ENCODE measurements at regions not wholly inside any gene's neighbourhood (a gene's known extent, or its start where the extent isn't known, plus 50 kb on each side); places are given as distances from the start of the nearest gene placed in this dataset.

GRCh38 chr1:29870621-29871020 is 634.3 kb downstream of the PTPRU start:
- no peak for TF ChIP-seq CTCF (IDR thresholded peaks at IDR 0.05; ENCODE audit: insufficient read depth, low read length, poor library complexity, severe bottlenecking)
- DNase-seq (ENCODE audit: low read depth) = no peak
- Histone ChIP-seq H3K36me3 (ENCODE audit: control insufficient read depth, insufficient read depth, low read length) (no peaks in the 10 kb centered on the region), H3K27me3 (ENCODE audit: control insufficient read depth, insufficient read depth, low read length) (no peaks in the 10 kb centered on the region), H3K4me3 (ENCODE audit: low read depth, low read length) (no peak overlapping the region)

- no peaks in the 10 kb centered on the region for H3K36me3 ChIP-seq (ENCODE audit: control insufficient read depth, insufficient read depth, low read length)
- no peaks in the 10 kb centered on the region for H3K27me3 ChIP-seq (ENCODE audit: control insufficient read depth, insufficient read depth, low read length)
- TF ChIP-seq CTCF (IDR thresholded peaks at IDR 0.05; ENCODE audit: insufficient read depth, low read length, poor library complexity, severe bottlenecking) = no peak
- H3K4me3 ChIP-seq (ENCODE audit: low read depth, low read length) = no peak overlapping the region
- no peak for DNase-seq (ENCODE audit: low read depth)
Measured at GRCh38 chr1:29869802-29870201, 633.5 kb downstream of the PTPRU start.

- no peak for TF ChIP-seq CTCF (IDR thresholded peaks at IDR 0.05; ENCODE audit: insufficient read depth, low read length, poor library complexity, severe bottlenecking)
- H3K27me3 ChIP-seq (ENCODE audit: control insufficient read depth, insufficient read depth, low read length) = peaks cover 2% of the 10 kb centered on the region
Measured at GRCh38 chr1:29868944-29869343, 632.6 kb downstream of the PTPRU start.

GRCh38 chr1:29868096-29868495 is 631.8 kb downstream of the PTPRU start:
- no peak for DNase-seq (ENCODE audit: low read depth)
- Histone ChIP-seq H3K4me3 (ENCODE audit: low read depth, low read length) (no peak overlapping the region), H3K36me3 (ENCODE audit: control insufficient read depth, insufficient read depth, low read length) (no peaks in the 10 kb centered on the region), H3K27me3 (ENCODE audit: control insufficient read depth, insufficient read depth, low read length) (peaks cover 2% of the 10 kb centered on the region)
- no peak for TF ChIP-seq CTCF (IDR thresholded peaks at IDR 0.05; ENCODE audit: insufficient read depth, low read length, poor library complexity, severe bottlenecking)

More at GRCh38 chr1:29868944-29869343, 632.6 kb downstream of the PTPRU start:
- Histone ChIP-seq H3K4me3 (ENCODE audit: low read depth, low read length) (no peak overlapping the region), H3K36me3 (ENCODE audit: control insufficient read depth, insufficient read depth, low read length) (no peaks in the 10 kb centered on the region)
- DNase-seq (ENCODE audit: low read depth) = no peak

- no peak for DNase-seq (ENCODE audit: low read depth)
- Histone ChIP-seq H3K4me3 (ENCODE audit: low read depth, low read length) (no peak overlapping the region), H3K27me3 (ENCODE audit: control insufficient read depth, insufficient read depth, low read length) (peaks cover 2% of the 10 kb centered on the region), H3K36me3 (ENCODE audit: control insufficient read depth, insufficient read depth, low read length) (no peaks in the 10 kb centered on the region)
- no peak for TF ChIP-seq CTCF (IDR thresholded peaks at IDR 0.05; ENCODE audit: insufficient read depth, low read length, poor library complexity, severe bottlenecking)
Measured at GRCh38 chr1:29865051-29865450, 628.7 kb downstream of the PTPRU start.

- Histone ChIP-seq H3K27me3 (ENCODE audit: control insufficient read depth, insufficient read depth, low read length) (peaks cover 2% of the 10 kb centered on the region), H3K4me3 (ENCODE audit: low read depth, low read length) (no peak overlapping the region), H3K36me3 (ENCODE audit: control insufficient read depth, insufficient read depth, low read length) (no peaks in the 10 kb centered on the region)
- no peak for TF ChIP-seq CTCF (IDR thresholded peaks at IDR 0.05; ENCODE audit: insufficient read depth, low read length, poor library complexity, severe bottlenecking)
- DNase-seq (ENCODE audit: low read depth) = no peak
Measured at GRCh38 chr1:29864431-29865022, 628.2 kb downstream of the PTPRU start.

Measured in kidney epithelial cell (primary cell).